SK-N-SH (cell line): ENCODE measurements at regions not wholly inside any gene's neighbourhood (a gene's known extent, or its start where the extent isn't known, plus 50 kb on each side); places are given as distances from the start of the nearest gene placed in this dataset.

Experiments
- CTCF ChIA-PET: fragments of 300-600, 350-600 bp; formaldehyde crosslinking; extraction: SDS; loops from one replicate; lab custom pipeline; 2021; lab: Yijun Ruan, JAX
- POLR2A ChIA-PET: fragments of 350-600 bp; sonication (Branson Sonifier 250); formaldehyde crosslinking; extraction: SDS; loops from one replicate; lab custom pipeline; 2020; ENCODE audit warnings: antibody characterized with exemption, inconsistent platforms; lab: Yijun Ruan, JAX
- DNase-seq: peaks from one replicate; pipeline ENCODE4 v3.0.0; 2012
- H2AFZ ChIP-seq: fragments of 200-600 bp; sonication (generic); 2 replicates; pipeline ENCODE4 v1.8.1; 2016; ENCODE audit warnings: antibody characterized with exemption, mild to moderate bottlenecking, low read depth
- H3F3A ChIP-seq: fragments of 200-600 bp; sonication (generic); replicated peaks from 2 replicates; pipeline ENCODE3; 2016; ENCODE audit warnings: antibody characterized with exemption, mild to moderate bottlenecking; ENCODE audit not compliant: insufficient read depth
- H3K27ac ChIP-seq, 2 experiments: fragments of 200-500 bp in 1 of 2; fragments of 200-600 bp in 1 of 2; sonication (Bioruptor generic) in 1 of 2; sonication (generic), shearing (Covaris generic) in 1 of 2; 2 replicates each; pipeline versions ENCODE4 v1.5.1 to v1.6.1; 2014 to 2016; ENCODE audit warnings: low read depth in 2 of 2, inconsistent platforms in 1 of 2, low read length in 1 of 2, mild to moderate bottlenecking in 1 of 2, mixed read lengths in 1 of 2
- H3K27me3 ChIP-seq: fragments of 200-600 bp; sonication (generic), shearing (Covaris generic); 2 replicates; pipeline ENCODE4 v1.6.1; 2016; ENCODE audit warnings: mixed run types; ENCODE audit not compliant: insufficient read depth
- H3K36me3 ChIP-seq, 2 experiments: fragments of 200-500 bp in 1 of 2; fragments of 200-600 bp in 1 of 2; sonication (Bioruptor generic) in 1 of 2; sonication (generic) in 1 of 2; replicated peaks in 1 of 2; 2 replicates each; pipeline versions ENCODE3 to v1.5.1; 2014 to 2016; ENCODE audit warnings: low read length in 1 of 2, mild to moderate bottlenecking in 1 of 2; ENCODE audit not compliant: insufficient read depth in 2 of 2, control insufficient read depth in 1 of 2
- H3K4me1 ChIP-seq, 2 experiments: fragments of 200-500 bp in 1 of 2; fragments of 200-600 bp in 1 of 2; sonication (Bioruptor generic) in 1 of 2; sonication (generic), shearing (Covaris generic) in 1 of 2; 2 replicates each; pipeline versions ENCODE4 v1.5.1 to v1.6.1; 2014 to 2016; ENCODE audit warnings: low read depth in 1 of 2, low read length in 1 of 2, mixed run types in 1 of 2; ENCODE audit not compliant: insufficient read depth in 2 of 2, control insufficient read depth in 1 of 2
- H3K4me2 ChIP-seq: fragments of 200-600 bp; sonication (generic), shearing (Covaris generic); 2 replicates; pipeline ENCODE4 v1.6.1; 2017; ENCODE audit warnings: mixed run types
- H3K4me3 ChIP-seq, 2 experiments: fragments of 200-500 bp in 1 of 2; fragments of 200-600 bp in 1 of 2; sonication (Bioruptor generic) in 1 of 2; sonication (generic), shearing (Covaris generic) in 1 of 2; 2 replicates each; pipeline versions ENCODE4 v1.5.1 to v1.8.1; 2014 to 2016; ENCODE audit warnings: low read depth in 2 of 2, inconsistent platforms in 1 of 2, low read length in 1 of 2, mild to moderate bottlenecking in 1 of 2, mixed read lengths in 1 of 2, moderate library complexity in 1 of 2
- H3K79me2 ChIP-seq: fragments of 200-600 bp; sonication (generic); 2 replicates; pipeline ENCODE4 v1.8.1; 2017; ENCODE audit warnings: mild to moderate bottlenecking; ENCODE audit not compliant: insufficient read depth
- H3K9ac ChIP-seq: fragments of 200-600 bp; sonication (generic); 2 replicates; pipeline ENCODE4 v1.6.1; 2017; ENCODE audit warnings: mixed run types
- H3K9me2 ChIP-seq: fragments of 200-600 bp; sonication (generic); 2 replicates; pipeline ENCODE4 v1.6.1; 2017; ENCODE audit warnings: mixed run types
- H3K9me3 ChIP-seq: fragments of 200-600 bp; sonication (generic); 2 replicates; pipeline ENCODE4 v1.6.1; 2017; ENCODE audit warnings: mixed run types, mild to moderate bottlenecking, moderate library complexity
- H4K20me1 ChIP-seq: fragments of 200-600 bp; sonication (generic); 2 replicates; pipeline ENCODE4 v1.6.1; 2017; ENCODE audit warnings: mild to moderate bottlenecking, mixed run types; ENCODE audit not compliant: insufficient read depth
- ELF1 ChIP-seq: IDR thresholded peaks from 2 replicates; pipeline ENCODE4 v1.4.0; 2012
- EP300 ChIP-seq, 2 experiments: IDR thresholded peaks; 2 replicates each; pipeline versions ENCODE4 v1.4.0 to v1.6.1; 2012; ENCODE audit warnings: borderline replicate concordance in 1 of 2, low read depth in 1 of 2, low read length in 1 of 2
- FOXM1 ChIP-seq: IDR thresholded peaks from 2 replicates; pipeline ENCODE4 v1.4.0; 2012; ENCODE audit warnings: low read depth, mild to moderate bottlenecking
- GABPA ChIP-seq: IDR thresholded peaks from 2 replicates; pipeline ENCODE4 v1.4.0; 2012; ENCODE audit warnings: low read depth, mild to moderate bottlenecking
- MXI1 ChIP-seq: IDR thresholded peaks from 2 replicates; pipeline ENCODE4 v1.6.1; 2012; ENCODE audit warnings: mild to moderate bottlenecking, low read depth, low read length, improper control_type of control experiment
- NFIC ChIP-seq: IDR thresholded peaks from 2 replicates; pipeline ENCODE4 v1.4.0; 2012; ENCODE audit warnings: borderline replicate concordance
- TCF12 ChIP-seq: IDR thresholded peaks from 2 replicates; pipeline ENCODE4 v1.4.0; 2012
- TEAD4 ChIP-seq: IDR thresholded peaks from 2 replicates; pipeline ENCODE4 v1.4.0; 2012; ENCODE audit warnings: mild to moderate bottlenecking, borderline replicate concordance; ENCODE audit not compliant: insufficient read depth
- USF2 ChIP-seq: fragments of 150-350 bp; IDR thresholded peaks from 2 replicates; pipeline ENCODE4 v1.6.1; 2017; ENCODE audit warnings: antibody characterized with exemption, low read length, low read depth, borderline replicate concordance
- YY1 ChIP-seq: IDR thresholded peaks from 2 replicates; pipeline ENCODE4 v1.4.0; 2012; ENCODE audit warnings: low read depth, mild to moderate bottlenecking
- WGBS: methylation state at CpG from one replicate; pipeline ENCODE4 v1.1.6; 2017; ENCODE audit warnings: low lambda C conversion rate; 5-methylcytosine and 5-hydroxymethylcytosine counted together
- TF ChIP-seq, protein P1 (sequence below): IDR thresholded peaks from 2 replicates; pipeline ENCODE4 v1.6.1; 2012; ENCODE audit warnings: mild to moderate bottlenecking, low read depth, low read length, moderate library complexity

DNA sequence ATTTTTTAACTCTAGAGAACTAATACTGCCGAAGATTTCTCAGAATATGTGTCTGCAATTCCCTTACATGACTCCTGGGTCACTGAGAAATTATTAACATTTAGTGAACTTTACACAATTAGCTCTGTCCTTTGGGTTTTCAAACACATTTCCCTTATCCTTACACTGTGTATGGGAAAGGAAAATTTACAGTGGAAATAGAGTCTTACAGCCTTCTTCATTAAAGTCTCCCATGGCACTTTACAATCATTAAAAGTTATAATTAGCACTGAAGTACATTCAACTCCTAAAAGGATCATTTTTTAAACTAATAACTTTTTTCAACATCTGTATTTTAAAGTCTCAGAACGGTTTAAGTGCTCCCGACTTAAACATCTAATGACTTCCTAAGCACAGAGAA, 627.5 kb upstream of the TYRP1 start:
- Histone ChIP-seq H3K4me2 (no peak overlapping the region), H2AFZ (no peak overlapping the region), H3K4me1 (no peaks in the 10 kb centered on the region), H3K9me3 (no peaks in the 10 kb centered on the region), H3K36me3 (no peaks in the 10 kb centered on the region), H3K79me2 (no peaks in the 10 kb centered on the region), H3K27ac (no peak overlapping the region), H4K20me1 (no peaks in the 10 kb centered on the region), H3K27me3 (no peaks in the 10 kb centered on the region), H3K4me3 (no peak overlapping the region), H3F3A (no peaks in the 10 kb centered on the region), H3K9me2 (no peaks in the 10 kb centered on the region), H3K9ac (no peak overlapping the region)
- TF ChIP-seq ELF1 (no peak), MXI1 (no peak), USF2 (no peak), YY1 (no peak)
- no peak for DNase-seq
- 5% methylated on average over 3 of the region's 3 CpGs for WGBS
- CTCF ChIA-PET, result no interaction called here
- POLR2A ChIA-PET, result no interaction called here

- ChIA-PET POLR2A (no interaction called here), CTCF (no interaction called here)
- H3K79me2 ChIP-seq, result no peaks in the 10 kb centered on the region
- H4K20me1 ChIP-seq, result no peaks in the 10 kb centered on the region
- DNase-seq, result no peak
- no peaks in the 10 kb centered on the region for H3K27me3 ChIP-seq
- H3F3A ChIP-seq, result no peaks in the 10 kb centered on the region
- no peaks in the 10 kb centered on the region for H3K36me3 ChIP-seq
- no peaks in the 10 kb centered on the region for H3K9me3 ChIP-seq
- no peaks in the 10 kb centered on the region for H3K4me1 ChIP-seq
- no peak overlapping the region for H3K4me3 ChIP-seq
- H3K9ac ChIP-seq, result no peak overlapping the region
- no peak for TF ChIP-seq TCF12
- TF ChIP-seq TEAD4, result no peak
- no peak for TF ChIP-seq NFIC
- TF ChIP-seq, protein P1, sequence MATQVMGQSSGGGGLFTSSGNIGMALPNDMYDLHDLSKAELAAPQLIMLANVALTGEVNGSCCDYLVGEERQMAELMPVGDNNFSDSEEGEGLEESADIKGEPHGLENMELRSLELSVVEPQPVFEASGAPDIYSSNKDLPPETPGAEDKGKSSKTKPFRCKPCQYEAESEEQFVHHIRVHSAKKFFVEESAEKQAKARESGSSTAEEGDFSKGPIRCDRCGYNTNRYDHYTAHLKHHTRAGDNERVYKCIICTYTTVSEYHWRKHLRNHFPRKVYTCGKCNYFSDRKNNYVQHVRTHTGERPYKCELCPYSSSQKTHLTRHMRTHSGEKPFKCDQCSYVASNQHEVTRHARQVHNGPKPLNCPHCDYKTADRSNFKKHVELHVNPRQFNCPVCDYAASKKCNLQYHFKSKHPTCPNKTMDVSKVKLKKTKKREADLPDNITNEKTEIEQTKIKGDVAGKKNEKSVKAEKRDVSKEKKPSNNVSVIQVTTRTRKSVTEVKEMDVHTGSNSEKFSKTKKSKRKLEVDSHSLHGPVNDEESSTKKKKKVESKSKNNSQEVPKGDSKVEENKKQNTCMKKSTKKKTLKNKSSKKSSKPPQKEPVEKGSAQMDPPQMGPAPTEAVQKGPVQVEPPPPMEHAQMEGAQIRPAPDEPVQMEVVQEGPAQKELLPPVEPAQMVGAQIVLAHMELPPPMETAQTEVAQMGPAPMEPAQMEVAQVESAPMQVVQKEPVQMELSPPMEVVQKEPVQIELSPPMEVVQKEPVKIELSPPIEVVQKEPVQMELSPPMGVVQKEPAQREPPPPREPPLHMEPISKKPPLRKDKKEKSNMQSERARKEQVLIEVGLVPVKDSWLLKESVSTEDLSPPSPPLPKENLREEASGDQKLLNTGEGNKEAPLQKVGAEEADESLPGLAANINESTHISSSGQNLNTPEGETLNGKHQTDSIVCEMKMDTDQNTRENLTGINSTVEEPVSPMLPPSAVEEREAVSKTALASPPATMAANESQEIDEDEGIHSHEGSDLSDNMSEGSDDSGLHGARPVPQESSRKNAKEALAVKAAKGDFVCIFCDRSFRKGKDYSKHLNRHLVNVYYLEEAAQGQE, result no peak
- TF ChIP-seq EP300 (IDR thresholded peaks at IDR 0.05; ENCODE audit: borderline replicate concordance in 1 of 2, low read depth in 1 of 2, low read length in 1 of 2), result no peak
- no peak for TF ChIP-seq USF2
- TF ChIP-seq FOXM1, result no peak
- TF ChIP-seq GABPA, result no peak
- H3K27ac ChIP-seq, result no peak overlapping the region
- 0% methylated on average over 2 of the region's 2 CpGs for WGBS
- H3K4me2 ChIP-seq, result no peak overlapping the region
- no peak overlapping the region for H2AFZ ChIP-seq
- H3K9me2 ChIP-seq, result no peaks in the 10 kb centered on the region
Measured at GRCh38 chr9:12066455-12067035, 626.6 kb upstream of the TYRP1 start.
